B cell (primary cell): ENCODE measurements at regions not wholly inside any gene's neighbourhood (a gene's known extent, or its start where the extent isn't known, plus 50 kb on each side); places are given as distances from the start of the nearest gene placed in this dataset.

ENCODE experiments used
- ATAC-seq: fragments of 200-7000 bp; cut with Tn5 transposase; one replicate; pipeline ENCODE4 v1.10.0; 2021; ENCODE audit warnings: low read depth, mild to moderate bottlenecking, moderate number of reproducible peaks, moderate library complexity
- CTCF ChIA-PET: fragments of 350-600 bp; sonication (Branson Sonifier 250); formaldehyde crosslinking; loops from one replicate; lab custom pipeline; 2021; ENCODE audit warnings: antibody characterized with exemption, inconsistent platforms; lab: Charles Lee
- POLR2A ChIA-PET: fragments of 350-600 bp; sonication (Branson Sonifier 250); formaldehyde crosslinking; loops from one replicate; lab custom pipeline; 2021; ENCODE audit warnings: antibody characterized with exemption; lab: Charles Lee
- DNase-seq: peaks from one replicate; pipeline ENCODE4 v3.0.0; 2013
- H2AFZ ChIP-seq: 2 replicates; pipeline ENCODE4 v1.6.1; 2012; ENCODE audit warnings: mild to moderate bottlenecking, low read depth, low read length; ENCODE audit not compliant: insufficient read depth, poor library complexity, severe bottlenecking
- H3K27ac ChIP-seq, 2 donors: 1 replicate in 1 of 2; 2 replicates in 1 of 2; pipeline ENCODE4 v1.5.1; 2012 to 2013; ENCODE audit warnings: low read length in 2 of 2, mild to moderate bottlenecking in 2 of 2, moderate library complexity in 1 of 2
- H3K27me3 ChIP-seq, 4 experiments: fragments of 200-600 bp in 1 of 4; sonication (generic) in 1 of 4; replicated peaks in 1 of 4; 1 replicate in 2 of 4; 2 replicates in 2 of 4; pipeline versions ENCODE4 v1.6.1 to v1.7.0; 2013 to 2016; ENCODE audit warnings: low read length in 3 of 4, mild to moderate bottlenecking in 2 of 4, mixed read lengths in 1 of 4, moderate library complexity in 1 of 4; ENCODE audit not compliant: insufficient read depth in 4 of 4, control insufficient read depth in 3 of 4; ENCODE audit errors: control extremely low read depth in 1 of 4
- H3K36me3 ChIP-seq, 2 experiments: replicated peaks in 1 of 2; 1 replicate in 1 of 2; 2 replicates in 1 of 2; pipeline versions ENCODE4 v1.6.1 to v1.7.1; 2013; ENCODE audit warnings: low read length in 1 of 2; ENCODE audit not compliant: insufficient read depth in 2 of 2, control insufficient read depth in 1 of 2; ENCODE audit errors: control extremely low read depth in 1 of 2, extremely low read depth in 1 of 2
- H3K4me1 ChIP-seq, 2 donors: fragments of 200-600 bp in 1 of 2; sonication (generic) in 1 of 2; 1 replicate in 1 of 2; 2 replicates in 1 of 2; pipeline versions ENCODE4 v1.5.1 to v1.6.1; 2013 to 2017; ENCODE audit warnings: low read length in 2 of 2; ENCODE audit not compliant: control insufficient read depth in 2 of 2, insufficient read depth in 2 of 2
- H3K4me2 ChIP-seq: replicated peaks from 2 replicates; pipeline ENCODE3; 2012; ENCODE audit warnings: mild to moderate bottlenecking, low read depth, low read length; ENCODE audit not compliant: poor library complexity, severe bottlenecking
- H3K4me3 ChIP-seq, 5 experiments: fragments of 200-600 bp in 1 of 5; sonication (generic) in 1 of 5; 1 replicate in 3 of 5; 2 replicates in 2 of 5; pipeline versions ENCODE4 v1.5.1 to v1.7.0; 2011 to 2016; ENCODE audit warnings: low read length in 4 of 5, mild to moderate bottlenecking in 4 of 5, low read depth in 2 of 5, control low read depth in 1 of 5, moderate library complexity in 1 of 5; ENCODE audit not compliant: insufficient read depth in 1 of 5; ENCODE audit errors: control extremely low read depth in 1 of 5, extremely low read depth in 1 of 5
- H3K79me2 ChIP-seq: fragments of 200-600 bp; sonication (generic); one replicate; pipeline ENCODE4 v1.6.0; 2016; ENCODE audit warnings: low read length; ENCODE audit not compliant: control insufficient read depth, insufficient read depth
- H3K9ac ChIP-seq: fragments of 200-600 bp; sonication (generic); 2 replicates; pipeline ENCODE4 v1.6.1; 2017; ENCODE audit warnings: mild to moderate bottlenecking, low read length, moderate library complexity
- H3K9me3 ChIP-seq, 3 donors: one replicate each; pipeline versions ENCODE4 v1.6.1 to v1.7.1; 2013; ENCODE audit warnings: low read length in 2 of 3; ENCODE audit not compliant: control insufficient read depth in 2 of 3, insufficient read depth in 1 of 3; ENCODE audit errors: control extremely low read depth in 1 of 3
- H4K20me1 ChIP-seq: 2 replicates; pipeline ENCODE4 v1.6.0; 2012; ENCODE audit warnings: mild to moderate bottlenecking, low read length; ENCODE audit not compliant: insufficient read depth, control insufficient read depth, poor library complexity, severe bottlenecking
- H3K27ac Mint-ChIP-seq: one replicate; pipeline ENCODE4 v1.8.0; 2021; ENCODE audit warnings: mixed read lengths
- H3K27me3 Mint-ChIP-seq: one replicate; pipeline ENCODE4 v1.8.0; 2021; ENCODE audit warnings: mixed read lengths
- H3K4me1 Mint-ChIP-seq: one replicate; pipeline ENCODE4 v1.8.0; 2021; ENCODE audit warnings: mixed read lengths
- H3K4me3 Mint-ChIP-seq: one replicate; pipeline ENCODE4 v1.8.0; 2021; ENCODE audit warnings: mixed read lengths
- H3K9me3 Mint-ChIP-seq: one replicate; pipeline ENCODE4 v1.8.0; 2022; ENCODE audit warnings: mixed read lengths; ENCODE audit not compliant: insufficient read depth
- EZH2 ChIP-seq: IDR thresholded peaks from 2 replicates; pipeline ENCODE4 v1.6.1; 2012; ENCODE audit warnings: borderline replicate concordance, low read depth, mild to moderate bottlenecking, moderate library complexity, low read length; ENCODE audit not compliant: insufficient read depth, poor library complexity, severe bottlenecking
- WGBS: methylation state at CpG from one replicate; pipeline ENCODE4 v1.1.5; 2013; ENCODE audit warnings: missing lambda C conversion rate; ENCODE audit not compliant: insufficient coverage; 5-methylcytosine and 5-hydroxymethylcytosine counted together
- intact Hi-C: fragments of 100-400 bp; cut with micrococcal nuclease; formaldehyde crosslinking; loops from one replicate; pipeline ENCODE4 v1.10.0; 2022
- TF ChIP-seq, protein P1 (sequence below): fragments of 200-600 bp; IDR thresholded peaks from one replicate; pipeline ENCODE4 v1.8.0; 2022; ENCODE audit warnings: antibody characterized with exemption, mild to moderate bottlenecking

GRCh38 chr1:50354813-50355212, 68.4 kb downstream of the DMRTA2 start:
- Histone ChIP-seq H3K79me2 (no peaks in the 10 kb centered on the region), H3K4me1 (no peaks in the 10 kb centered on the region), H4K20me1 (no peaks in the 10 kb centered on the region), H3K27me3 (peaks cover 0 to 18% (median 0%) of the 10 kb centered on the region in 4 experiments), H3K27ac (no peak overlapping the region), H2AFZ (no peak overlapping the region), H3K4me3 (no peak overlapping the region), H3K4me2 (no peak overlapping the region), H3K9me3 (peaks cover 0 to 8% (median 0%) of the 10 kb centered on the region in 3 donors), H3K36me3 (no peaks in the 10 kb centered on the region), H3K9ac (no peak overlapping the region)
- no peak overlapping the region for H3K4me3 Mint-ChIP-seq
- H3K4me1 Mint-ChIP-seq: no peaks in the 10 kb centered on the region
- ATAC-seq (no peak), DNase-seq (no peak)
- H3K9me3 Mint-ChIP-seq: no peaks in the 10 kb centered on the region
- POLR2A ChIA-PET: no interaction called here
- H3K27me3 Mint-ChIP-seq: peaks cover 32% of the 10 kb centered on the region
- intact Hi-C loops: no loop called here
- CTCF ChIA-PET: no interaction called here
- TF ChIP-seq, protein P1, sequence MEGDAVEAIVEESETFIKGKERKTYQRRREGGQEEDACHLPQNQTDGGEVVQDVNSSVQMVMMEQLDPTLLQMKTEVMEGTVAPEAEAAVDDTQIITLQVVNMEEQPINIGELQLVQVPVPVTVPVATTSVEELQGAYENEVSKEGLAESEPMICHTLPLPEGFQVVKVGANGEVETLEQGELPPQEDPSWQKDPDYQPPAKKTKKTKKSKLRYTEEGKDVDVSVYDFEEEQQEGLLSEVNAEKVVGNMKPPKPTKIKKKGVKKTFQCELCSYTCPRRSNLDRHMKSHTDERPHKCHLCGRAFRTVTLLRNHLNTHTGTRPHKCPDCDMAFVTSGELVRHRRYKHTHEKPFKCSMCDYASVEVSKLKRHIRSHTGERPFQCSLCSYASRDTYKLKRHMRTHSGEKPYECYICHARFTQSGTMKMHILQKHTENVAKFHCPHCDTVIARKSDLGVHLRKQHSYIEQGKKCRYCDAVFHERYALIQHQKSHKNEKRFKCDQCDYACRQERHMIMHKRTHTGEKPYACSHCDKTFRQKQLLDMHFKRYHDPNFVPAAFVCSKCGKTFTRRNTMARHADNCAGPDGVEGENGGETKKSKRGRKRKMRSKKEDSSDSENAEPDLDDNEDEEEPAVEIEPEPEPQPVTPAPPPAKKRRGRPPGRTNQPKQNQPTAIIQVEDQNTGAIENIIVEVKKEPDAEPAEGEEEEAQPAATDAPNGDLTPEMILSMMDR: no peak
- TF ChIP-seq EZH2: no peak
- no peak overlapping the region for H3K27ac Mint-ChIP-seq
- WGBS: 80% methylated on average over 4 of the region's 4 CpGs

GRCh38 chr1:50352428-50352827, 70.8 kb downstream of the DMRTA2 start:
- Histone ChIP-seq H3K9me3 (no peaks in the 10 kb centered on the region), H3K4me2 (no peak overlapping the region), H4K20me1 (no peaks in the 10 kb centered on the region), H2AFZ (no peak overlapping the region), H3K4me1 (no peaks in the 10 kb centered on the region), H3K27me3 (peaks cover 0 to 18% (median 0%) of the 10 kb centered on the region in 4 experiments), H3K4me3 (no peak overlapping the region), H3K36me3 (no peaks in the 10 kb centered on the region), H3K27ac (no peak overlapping the region), H3K79me2 (no peaks in the 10 kb centered on the region), H3K9ac (no peak overlapping the region)
- TF ChIP-seq EZH2: no peak
- TF ChIP-seq, protein P1: no peak
- no peaks in the 10 kb centered on the region for H3K4me1 Mint-ChIP-seq
- no peak overlapping the region for H3K27ac Mint-ChIP-seq
- ChIA-PET CTCF (no interaction called here), POLR2A (no interaction called here)
- H3K9me3 Mint-ChIP-seq: no peaks in the 10 kb centered on the region
- no peak overlapping the region for H3K4me3 Mint-ChIP-seq
- DNase-seq: no peak
- no peak for ATAC-seq
- WGBS: no CpG with 5 or more reads among the region's 2 CpGs
- intact Hi-C loops: no loop called here
- peaks cover 33% of the 10 kb centered on the region for H3K27me3 Mint-ChIP-seq
